ENCODE measurements at regions not wholly inside any gene's neighbourhood (a gene's known extent, or its start where the extent isn't known, plus 50 kb on each side); places are given as distances from the start of the nearest gene placed in this dataset.
A peak's percentile ranks its signal among the peaks of the same experiment; 100 is the strongest.
"Not testable (repeated sequence)": the region's sequence is repeated elsewhere in the genome, so short reads cannot be mapped to it uniquely, and the experiment has no call there.

DNA sequence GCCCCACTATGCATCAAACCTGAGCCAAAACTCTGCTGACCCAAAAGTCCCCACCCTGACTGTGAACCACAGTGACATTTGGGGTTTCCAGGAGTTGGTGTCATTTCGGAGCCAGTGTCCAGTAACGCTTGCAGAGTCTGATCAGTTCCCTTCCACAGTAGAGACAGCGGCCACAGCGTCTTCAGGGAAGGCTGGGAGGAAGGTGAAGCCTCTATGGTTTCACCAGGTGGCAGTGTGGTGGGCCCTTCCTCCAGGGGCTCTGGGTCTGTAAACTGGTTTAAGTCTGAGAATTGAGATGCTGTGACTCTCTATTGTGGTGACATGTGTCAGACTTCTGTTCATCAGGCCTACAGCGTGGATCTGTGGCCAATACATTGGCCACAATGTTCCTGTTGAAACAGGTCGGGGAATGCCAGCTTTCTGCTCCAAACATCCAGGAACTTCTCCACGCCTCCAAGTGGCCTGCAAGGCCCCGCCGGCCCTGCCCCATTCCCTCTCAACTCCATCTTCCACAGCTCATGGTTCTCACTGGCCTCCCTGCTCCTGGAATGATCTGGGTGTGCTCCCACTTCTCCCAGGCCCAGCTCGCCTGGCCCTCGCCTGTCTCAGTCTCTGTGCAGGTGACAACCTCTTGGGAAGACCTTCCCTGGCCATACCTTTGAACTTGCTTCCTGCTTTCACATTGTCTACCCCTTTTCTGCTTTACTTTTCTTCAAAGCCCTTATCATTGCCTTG is 124.5 kb upstream of the FAM20C start:
- DNase-seq = no peak

DNA sequence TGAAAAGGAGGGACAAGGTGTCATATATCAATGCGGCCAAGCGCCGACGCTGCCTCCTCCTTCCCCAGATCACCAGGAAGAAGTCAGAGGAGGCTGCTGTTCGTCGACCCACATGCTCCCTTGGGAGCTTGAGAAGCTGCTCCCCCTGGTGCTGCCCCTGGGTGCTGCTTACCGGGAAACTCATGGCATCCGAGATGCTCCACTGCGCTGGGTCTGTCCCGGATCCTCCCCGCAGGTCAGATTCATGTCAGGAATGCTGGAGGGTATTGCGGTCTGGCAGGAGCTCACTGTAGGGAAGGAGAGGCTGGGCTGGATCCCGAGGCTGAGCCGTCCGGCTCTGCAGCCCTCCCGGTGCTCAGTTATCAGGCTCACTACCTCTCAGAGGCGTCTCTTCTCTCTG is 123.7 kb upstream of the FAM20C start:
- no peak for DNase-seq

DNA sequence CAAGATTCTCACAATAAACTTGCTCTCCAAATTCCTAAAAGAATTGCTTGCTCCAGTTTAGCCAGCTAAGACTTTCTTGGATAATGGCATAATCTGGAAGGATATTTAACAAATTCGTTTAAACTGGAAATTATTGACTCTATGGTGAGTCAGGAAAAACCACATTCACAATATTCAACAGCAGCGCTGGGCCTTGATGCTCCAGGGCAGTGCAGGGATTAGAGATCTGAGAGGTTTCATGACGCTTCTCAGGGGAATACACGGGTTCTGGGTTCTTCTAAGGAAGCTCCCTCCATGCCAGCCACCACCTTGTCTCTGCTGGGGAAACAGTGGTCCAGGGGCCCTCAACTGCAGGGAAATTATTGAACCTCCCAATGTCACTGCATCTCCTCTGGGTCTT is 123.3 kb upstream of the FAM20C start:
- DNase-seq = not testable (repeated sequence)

DNA sequence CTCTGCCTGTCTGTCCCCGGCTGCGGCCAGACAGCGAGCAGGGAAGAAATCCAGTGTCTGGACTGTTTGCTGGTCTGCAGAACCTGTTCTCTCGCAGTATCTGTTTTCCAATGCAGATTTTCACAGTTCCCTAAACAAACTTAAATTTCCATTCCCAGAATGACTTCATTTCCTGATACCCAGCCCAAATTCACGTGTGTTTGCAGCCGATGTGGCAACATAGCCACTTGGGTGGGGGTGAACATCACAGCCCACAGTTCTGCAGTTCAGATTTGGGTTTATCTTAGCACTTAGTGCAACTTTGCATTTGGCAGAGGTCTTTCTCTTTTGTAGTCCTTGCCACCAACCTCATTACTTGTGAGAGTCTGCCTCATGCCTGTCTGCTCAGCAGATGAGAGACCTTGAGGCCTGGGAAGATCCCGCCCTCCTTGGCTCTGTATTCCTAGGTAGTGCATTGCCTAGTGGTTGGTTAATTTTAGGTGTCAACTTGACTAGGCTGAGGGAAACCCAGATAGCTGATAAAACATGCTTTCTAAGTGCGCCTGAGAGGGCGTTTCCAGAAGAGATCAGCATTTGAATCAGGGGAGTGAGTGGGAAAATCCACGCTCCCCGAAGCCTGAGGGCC is 122.8 kb upstream of the FAM20C start:
- not testable (repeated sequence) for DNase-seq

DNA sequence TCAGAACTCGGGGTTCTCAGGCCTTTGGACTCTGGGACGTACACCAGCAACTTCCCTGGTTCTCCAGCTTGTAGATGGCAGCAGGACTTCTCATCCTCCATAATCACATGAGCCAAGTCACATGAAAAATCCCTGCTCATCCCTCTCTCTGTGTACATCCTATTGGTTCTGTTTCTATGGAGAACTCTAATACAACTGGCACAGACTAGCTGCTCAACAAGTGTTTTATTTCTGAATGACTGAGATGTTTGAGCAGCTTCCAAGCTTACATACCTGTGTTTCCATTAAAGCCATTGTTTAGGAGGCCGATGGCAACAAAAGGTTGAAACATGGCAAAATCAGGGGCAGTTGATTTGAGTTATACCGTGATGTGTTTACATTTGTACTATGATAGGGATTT is 122.2 kb upstream of the FAM20C start:
- not testable (repeated sequence) for DNase-seq

DNA sequence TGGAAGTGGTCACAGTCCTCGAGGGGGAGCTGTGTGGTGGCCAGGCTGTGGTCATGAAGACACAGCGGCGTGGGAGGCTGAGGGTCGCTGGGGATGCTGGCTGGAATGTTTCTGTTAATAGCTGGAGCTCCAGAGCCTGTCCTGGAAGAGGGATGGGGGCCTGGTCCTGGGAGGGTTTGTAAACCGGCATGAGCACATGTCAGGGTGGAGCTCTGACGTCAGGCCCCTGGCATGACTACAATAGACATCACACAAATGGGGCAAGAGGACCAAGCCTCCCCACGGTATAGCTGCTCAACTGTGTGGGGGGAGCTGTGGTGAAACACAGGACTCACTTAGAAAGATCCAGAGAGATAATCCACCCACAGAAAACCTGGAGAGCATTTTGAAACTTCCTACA is 121.4 kb upstream of the FAM20C start:
- DNase-seq = peak in 9 of 56 donors; percentile 5 to 65 (median 42)

DNA sequence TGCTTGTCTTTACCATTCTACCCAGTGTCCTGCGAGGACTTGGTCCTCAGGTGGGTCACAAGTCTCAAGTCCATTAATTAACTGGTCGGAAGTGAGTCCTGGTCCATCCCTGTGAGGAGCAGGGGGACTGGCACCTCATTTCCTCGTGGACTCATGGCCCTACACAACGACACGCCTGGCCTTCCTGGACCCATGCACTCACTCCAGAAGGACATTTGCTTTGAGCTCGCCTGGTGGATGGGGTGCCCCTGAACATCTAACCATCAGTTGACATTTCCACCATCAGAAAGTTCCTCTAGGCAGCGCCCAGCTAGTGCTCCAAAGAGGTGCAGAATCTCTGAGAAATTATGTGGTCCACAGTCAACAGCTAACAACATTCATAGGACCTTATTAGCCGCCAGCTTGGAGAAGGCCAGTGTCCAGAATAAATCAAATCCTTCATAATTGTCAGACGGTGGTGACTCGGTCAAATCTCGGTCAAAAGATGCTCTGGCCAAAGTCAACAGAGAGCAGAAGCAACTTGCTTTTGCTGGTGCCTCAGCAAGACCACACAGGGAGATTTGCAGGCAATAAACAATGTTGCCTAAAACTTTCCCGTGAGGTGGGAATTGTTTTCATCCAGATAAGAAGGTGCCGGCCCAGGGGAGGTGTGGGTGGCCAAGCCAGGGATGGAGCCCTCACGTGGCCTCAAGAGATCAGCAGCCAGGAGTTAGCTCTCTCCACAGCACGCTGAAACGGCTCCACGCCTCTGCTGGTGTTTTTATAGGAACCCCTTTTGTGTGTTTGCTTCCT is 119.9 kb upstream of the FAM20C start:
- DNase-seq = not testable (repeated sequence)

DNA sequence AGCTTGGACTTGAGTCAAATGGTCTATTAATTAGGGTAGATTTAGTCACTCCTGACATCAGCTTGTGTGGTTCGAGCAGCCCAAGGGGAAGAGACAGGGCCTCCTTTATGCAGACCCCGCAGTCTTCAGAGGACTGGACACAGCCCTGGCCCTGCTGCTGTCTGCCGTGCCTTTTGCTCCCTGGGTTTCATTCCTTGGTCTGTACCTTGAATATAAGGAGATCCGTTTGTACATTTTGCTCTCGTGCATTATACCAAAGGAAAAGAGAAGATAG is 119.4 kb upstream of the FAM20C start:
- not testable (repeated sequence) for DNase-seq

DNA sequence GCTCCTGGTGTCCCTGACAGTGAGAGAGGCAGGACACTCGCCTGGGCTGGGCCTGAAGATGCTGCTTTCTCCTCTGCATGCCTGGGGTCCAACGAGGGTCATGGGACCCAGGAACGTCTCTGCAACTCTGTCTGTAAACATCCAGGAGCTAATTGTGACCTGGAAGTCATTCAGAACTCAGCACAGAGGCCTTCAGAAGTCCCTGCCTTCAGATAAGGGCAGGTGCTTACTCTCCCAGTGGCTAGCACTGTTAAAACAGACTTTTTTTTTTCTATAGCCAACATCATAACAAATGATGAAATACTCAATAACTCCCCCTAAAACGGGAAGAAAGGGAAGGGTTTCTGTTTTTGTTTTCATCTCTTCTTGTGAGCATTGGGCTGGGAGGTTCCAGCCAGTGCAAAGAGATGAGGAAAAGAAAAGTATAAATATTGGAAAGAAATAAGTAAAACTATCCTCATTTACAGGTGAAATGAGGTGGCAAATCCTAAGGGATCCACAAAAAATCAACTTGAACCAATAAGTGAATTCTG is 118.3 kb upstream of the FAM20C start:
- not testable (repeated sequence) for DNase-seq

DNA sequence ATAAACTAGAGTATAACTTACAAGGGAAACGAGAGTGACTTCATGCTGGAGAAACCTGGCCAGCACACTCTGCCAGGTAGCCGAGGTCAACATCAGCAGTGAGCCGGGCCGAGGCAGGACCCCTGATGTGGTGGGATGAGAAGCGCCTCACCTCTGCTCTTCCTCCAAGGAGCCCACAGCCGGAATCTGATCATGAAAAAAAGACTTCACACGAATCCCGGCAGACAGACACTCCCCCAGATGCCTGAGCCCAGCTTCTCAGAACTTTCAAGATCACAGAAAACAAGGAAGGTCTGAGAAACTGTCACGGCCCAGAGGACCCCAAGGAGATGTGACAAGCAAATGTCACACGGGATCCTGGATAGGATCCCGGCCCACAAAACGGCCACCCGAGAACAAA is 116.9 kb upstream of the FAM20C start:
- not testable (repeated sequence) for DNase-seq

DNA sequence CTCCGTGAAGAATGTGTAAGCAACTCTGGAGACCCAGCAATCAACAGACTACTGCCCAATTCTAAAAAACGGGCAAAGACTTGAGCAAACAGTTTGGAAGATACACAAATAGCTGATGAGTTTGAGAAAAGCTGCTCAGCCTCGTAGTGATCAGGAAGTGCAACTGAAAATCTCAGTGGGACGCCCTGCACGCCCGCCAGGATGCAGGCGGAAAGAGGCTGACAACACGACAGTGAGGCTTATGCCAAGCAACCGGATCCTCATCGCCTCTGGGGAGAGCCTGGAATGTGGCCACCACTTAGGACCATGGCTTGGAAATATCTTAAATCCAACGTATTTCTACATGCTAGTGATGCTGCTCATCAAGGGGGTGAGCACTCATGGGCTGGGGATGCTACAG is 116.2 kb upstream of the FAM20C start:
- DNase-seq = not testable (repeated sequence)

DNA sequence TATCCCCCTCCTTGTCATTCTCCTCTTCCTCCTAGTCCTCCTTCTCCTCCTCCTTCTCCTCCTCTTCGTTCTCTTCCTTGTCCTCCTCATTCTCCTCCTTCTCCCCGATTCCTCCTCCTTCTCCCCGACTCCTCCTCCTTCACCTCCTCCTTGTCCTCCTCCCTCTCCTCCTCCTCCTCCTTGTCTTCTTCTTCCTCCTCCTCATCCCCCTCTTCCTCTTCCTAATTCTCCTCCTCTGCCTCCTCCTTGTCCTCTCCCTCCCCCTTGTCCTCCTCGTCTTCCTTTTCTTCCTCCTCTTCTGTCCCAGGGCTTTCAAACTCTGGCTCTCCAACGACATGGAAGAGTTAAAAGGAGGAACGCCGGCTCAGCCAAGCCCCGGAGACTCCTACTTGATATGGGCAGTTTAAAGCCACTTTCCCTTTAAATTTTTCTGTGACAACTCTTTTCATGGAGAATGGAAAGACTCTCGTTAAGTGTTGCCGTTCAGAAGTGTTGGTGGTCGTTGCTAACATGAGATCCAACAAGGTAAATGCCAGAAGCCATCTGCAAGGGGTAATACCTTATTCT is 115.5 kb upstream of the FAM20C start:
- not testable (repeated sequence) for DNase-seq

DNA sequence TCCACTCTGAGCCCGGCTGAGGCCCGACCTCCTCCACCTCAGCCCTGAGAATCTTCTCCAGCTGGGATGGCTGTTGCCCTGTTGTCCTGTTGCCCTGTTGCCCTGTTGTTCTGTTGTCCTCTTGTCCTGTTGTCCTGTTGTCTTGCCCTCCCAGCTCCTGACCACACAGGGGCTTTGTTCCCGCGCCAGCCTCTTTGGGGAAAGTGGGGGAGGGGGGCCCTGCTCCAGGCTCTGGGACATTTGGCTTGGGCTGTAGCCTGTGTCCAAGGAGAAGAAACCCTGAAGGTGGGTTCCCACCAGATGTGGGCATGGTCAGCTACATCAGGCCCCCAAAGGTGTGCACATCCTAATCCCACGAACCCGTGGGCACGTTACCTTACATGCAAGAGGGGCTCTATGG is 113.5 kb upstream of the FAM20C start:
- DNase-seq = not testable (repeated sequence)

DNA sequence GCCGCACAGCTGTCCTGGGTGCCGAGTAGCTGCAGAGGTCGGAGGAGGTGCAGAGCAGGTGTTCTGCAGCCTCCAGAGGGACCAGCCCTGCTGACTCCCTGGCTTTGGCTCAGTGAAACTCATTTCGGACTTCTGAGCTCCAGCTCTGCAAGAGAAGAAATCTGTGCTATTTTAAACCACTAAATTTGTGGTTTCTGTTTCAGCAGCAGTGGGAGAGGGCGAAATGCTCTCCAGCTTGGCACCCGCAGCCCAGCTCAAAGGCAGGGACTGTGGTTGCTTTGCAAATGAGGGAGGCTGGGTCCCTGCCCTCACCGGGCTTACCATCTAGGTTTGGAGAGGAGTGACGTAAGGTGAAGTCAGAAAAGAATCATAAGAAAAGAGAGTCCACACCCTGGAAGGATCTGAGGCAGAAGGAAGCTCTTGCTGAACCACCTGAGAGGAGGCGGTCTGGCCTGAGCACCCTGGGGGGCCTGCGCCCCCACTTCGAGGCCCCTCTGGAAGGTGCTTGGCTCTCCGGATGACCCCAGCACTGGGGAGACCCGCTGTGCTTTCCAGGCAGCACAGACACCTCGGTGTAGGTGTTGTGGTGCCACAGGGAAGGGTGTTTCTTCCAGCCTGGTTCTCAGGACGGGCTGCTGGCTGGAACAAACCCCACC is 112.8 kb upstream of the FAM20C start:
- DNase-seq = not testable (repeated sequence)

DNA sequence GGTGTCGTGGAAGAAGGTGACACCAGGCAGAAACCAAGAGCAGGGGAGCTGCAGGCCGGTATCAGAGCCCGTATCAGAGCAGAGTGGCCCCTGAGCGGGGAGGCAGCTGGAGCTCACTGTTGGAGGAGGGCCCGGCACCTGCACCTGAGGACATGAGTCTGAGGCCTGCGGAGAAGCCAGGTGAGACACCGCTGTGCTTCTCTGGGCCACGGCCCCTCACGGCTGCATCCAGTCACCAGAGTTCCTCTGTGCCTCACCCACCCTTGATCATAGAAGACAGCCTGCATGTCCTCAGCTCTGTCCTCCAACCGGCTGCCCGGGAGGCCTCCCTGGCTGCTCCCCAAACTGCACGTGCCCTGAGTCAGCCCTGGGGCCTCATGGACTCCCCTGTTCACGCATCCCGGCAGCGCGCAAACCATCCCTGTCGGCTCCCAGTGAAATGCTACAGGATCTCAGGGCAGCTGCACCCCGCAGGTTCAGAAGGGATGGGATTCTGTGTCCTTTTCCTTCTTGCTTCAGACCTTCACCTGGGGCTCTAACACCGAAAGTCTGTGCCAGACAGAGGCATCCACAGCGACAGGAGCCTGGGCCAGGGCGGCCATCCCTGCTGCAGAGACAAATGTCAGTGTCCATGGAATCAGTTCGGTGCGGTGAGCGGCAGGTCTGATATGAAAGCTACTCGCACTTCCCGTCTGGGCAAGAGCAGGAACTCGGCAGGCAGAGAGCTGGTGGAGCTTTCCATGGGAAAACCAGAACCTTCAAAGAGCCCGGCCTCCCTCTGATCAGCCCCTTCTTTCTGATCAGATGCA is 111.9 kb upstream of the FAM20C start:
- DNase-seq = no peak

DNA sequence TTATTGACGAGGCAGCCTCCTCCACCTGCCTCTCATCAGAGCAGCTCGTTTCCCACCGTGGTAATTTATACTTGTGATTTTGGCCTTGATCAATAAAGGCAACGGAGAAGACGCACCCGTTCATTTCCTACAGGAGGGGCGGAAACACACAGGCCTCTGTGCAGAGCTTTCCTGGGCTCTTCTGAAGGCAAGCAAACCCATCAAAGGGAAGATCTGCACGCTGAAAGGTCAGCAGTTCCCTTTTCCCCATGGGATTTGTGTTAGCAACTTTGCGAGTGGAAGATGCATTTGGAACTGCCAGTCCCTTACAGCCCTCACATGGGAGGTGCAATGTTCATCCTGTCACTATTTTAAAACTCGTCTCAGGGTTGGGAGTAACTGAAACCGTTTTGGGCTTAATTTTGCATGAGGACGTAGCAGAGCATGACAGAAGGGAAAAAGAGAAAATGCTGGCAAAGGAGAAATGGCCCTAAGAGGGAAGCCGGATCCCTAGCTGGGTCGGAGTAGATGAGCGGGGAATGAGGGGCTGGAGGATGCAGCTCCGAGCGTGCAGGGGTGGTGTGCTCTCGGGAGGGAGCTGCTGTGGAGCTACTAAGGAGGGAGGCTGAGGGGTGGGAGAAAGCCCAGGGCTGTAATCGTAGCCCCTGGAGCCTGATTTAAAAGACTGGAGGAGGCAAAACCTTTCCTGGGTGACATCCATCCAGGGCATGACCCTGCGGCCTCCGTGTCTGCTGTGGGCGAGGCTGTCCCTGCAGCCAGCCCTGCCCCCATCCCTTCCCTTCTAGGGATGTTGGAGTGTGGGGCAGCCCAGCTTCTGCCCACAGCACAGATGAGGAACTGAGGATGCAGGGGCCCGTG is 111.1 kb upstream of the FAM20C start:
- no peak for DNase-seq

DNA sequence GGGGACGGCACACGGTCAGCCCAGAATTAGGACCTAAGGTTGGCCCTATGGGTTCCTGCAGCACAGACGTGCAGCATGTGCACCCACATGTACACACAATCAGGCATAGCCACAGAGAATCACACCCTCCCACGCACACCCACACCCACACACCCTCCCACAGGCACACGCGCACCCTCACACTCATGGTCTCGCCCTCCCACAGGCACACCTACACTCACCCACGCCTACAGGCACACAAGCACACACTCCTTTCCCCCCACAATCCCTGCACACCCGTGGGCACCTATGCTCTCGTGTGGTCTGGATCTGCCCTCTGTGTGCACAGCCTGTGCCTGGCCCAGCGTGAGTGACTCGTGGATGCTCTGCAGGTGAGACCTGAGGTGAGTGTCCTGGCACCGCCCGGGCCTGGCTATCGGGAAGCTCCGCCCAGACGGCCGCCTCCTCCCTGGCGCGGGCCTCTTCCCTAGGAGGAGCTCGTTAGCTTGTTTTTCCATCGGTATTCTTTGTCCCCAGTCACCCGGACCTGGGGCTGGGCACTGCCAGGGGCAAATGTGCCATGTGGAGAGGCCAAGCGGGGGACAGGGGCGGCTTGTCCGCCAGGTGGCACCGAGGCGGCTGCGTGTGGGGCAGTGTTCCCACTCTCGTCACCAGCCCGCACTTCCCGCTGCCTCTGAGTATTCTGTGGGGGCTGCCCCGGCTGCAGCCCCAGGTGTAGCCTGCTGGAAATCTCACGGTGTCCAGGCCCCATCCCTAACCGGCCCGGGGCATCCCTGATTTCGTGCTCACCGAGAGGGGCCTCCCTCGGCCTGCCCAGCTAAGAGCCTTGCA is 110.2 kb upstream of the FAM20C start:
- no peak for DNase-seq

DNA sequence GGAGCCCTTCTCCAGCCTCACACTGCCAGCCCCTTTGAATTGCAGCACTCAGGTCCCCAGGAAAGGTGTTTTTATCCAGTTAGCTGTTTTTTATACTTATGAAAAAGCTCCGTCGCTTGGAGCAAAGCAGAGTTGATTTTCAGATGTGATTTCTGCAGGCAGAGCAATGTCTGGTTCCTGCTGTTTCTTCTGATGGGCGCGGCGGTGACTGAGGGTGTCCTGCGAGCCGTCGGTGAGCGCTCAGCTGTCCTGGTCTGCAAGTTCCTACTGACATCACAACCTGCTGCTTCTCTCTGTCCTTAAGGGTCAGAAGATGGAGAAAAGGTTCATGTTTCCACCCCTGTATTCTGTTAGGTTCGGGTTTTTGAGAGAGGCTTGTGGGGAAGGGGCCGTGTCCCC is 109.6 kb upstream of the FAM20C start:
- DNase-seq = no peak

DNA sequence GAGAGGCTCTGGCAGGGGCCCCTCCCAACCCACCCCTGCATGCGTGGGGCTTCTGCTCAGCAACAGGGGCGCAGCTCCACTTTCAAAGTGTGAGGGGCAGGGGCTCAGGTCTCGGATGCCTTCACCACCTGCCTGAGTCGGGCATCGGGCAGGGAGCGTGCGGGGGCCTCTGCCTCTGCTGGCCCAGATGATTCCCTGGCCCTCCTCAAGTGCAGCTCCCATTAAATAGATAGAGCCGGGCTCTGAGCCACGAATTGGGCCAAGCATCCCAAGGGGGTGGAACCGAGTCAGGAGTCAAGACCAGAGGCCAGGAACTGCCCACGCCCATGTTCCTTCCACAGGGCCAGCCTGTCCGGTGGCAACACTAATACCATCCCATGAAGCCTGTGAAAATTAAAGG is 108.9 kb upstream of the FAM20C start:
- no peak for DNase-seq
